ENCODE measurements at regions not wholly inside any gene's neighbourhood (a gene's known extent, or its start where the extent isn't known, plus 50 kb on each side); places are given as distances from the start of the nearest gene placed in this dataset.

DNA sequence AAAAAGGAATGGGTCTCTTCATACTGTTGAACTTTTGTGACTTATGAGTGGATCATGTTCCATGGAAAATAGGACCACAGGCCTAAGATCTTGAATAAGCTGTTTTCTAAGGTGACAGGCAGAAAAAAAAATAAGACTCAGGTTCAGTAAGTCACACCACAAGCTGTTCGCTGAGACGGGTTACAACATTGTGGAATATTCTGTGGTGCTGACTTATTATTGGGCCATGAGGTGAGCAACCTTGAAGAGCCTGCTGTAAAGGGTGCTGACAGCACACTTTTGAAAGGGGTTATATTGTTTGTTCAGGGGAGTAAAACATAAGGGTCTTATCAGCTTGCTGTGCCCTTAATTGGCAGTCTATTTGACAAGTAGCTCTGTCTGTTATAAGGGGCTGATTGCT, 439.8 kb upstream of the SLC14A2 start:
- no peak for TF ChIP-seq POLR2AphosphoS5 (IDR thresholded peaks at IDR 0.05)
- TF ChIP-seq POLR2A (IDR thresholded peaks at IDR 0.05), result no peak
- TF ChIP-seq, protein P1, sequence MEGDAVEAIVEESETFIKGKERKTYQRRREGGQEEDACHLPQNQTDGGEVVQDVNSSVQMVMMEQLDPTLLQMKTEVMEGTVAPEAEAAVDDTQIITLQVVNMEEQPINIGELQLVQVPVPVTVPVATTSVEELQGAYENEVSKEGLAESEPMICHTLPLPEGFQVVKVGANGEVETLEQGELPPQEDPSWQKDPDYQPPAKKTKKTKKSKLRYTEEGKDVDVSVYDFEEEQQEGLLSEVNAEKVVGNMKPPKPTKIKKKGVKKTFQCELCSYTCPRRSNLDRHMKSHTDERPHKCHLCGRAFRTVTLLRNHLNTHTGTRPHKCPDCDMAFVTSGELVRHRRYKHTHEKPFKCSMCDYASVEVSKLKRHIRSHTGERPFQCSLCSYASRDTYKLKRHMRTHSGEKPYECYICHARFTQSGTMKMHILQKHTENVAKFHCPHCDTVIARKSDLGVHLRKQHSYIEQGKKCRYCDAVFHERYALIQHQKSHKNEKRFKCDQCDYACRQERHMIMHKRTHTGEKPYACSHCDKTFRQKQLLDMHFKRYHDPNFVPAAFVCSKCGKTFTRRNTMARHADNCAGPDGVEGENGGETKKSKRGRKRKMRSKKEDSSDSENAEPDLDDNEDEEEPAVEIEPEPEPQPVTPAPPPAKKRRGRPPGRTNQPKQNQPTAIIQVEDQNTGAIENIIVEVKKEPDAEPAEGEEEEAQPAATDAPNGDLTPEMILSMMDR (IDR thresholded peaks at IDR 0.05), result no peak

All from breast epithelium (tissue), 3 donors.